GM19395 (cell line): ENCODE measurements at regions not wholly inside any gene's neighbourhood (a gene's known extent, or its start where the extent isn't known, plus 50 kb on each side); places are given as distances from the start of the nearest gene placed in this dataset.

Experiments
- ATAC-seq: cut with Tn5 transposase; IDR thresholded peaks from one replicate; pipeline ENCODE4 v1.9.1; 2021; ENCODE audit warnings: mild to moderate bottlenecking, moderate library complexity; ENCODE audit not compliant: unreplicated experiment

DNA sequence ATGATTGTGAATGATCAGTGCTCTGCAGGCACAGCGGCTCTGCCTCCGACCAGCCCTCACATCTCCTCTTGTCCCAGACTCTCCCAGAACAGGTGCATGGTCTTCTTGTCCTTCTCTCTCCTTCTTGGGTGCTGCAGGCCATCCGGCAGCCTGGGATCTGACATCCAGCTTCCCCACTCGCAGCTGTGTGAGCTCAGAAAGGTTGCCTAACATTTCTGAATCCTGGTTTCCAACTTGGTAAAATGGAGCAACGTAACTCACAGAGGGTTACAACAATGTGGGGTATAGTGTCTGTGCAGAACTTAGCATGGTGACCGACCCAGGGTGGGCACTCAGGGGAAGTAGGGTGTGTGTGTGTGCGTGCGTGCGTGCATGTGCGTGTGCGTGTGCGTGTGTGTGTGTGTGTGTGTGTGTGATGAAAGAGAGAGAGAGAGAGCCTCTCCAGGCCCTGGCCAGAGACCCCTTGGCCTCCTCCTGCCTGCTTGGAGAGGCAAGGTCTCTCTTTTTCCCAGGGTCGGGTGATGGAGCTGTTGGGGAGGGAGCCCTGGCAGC is 110.1 kb downstream of the SNX5 start:
- no peak for ATAC-seq

DNA sequence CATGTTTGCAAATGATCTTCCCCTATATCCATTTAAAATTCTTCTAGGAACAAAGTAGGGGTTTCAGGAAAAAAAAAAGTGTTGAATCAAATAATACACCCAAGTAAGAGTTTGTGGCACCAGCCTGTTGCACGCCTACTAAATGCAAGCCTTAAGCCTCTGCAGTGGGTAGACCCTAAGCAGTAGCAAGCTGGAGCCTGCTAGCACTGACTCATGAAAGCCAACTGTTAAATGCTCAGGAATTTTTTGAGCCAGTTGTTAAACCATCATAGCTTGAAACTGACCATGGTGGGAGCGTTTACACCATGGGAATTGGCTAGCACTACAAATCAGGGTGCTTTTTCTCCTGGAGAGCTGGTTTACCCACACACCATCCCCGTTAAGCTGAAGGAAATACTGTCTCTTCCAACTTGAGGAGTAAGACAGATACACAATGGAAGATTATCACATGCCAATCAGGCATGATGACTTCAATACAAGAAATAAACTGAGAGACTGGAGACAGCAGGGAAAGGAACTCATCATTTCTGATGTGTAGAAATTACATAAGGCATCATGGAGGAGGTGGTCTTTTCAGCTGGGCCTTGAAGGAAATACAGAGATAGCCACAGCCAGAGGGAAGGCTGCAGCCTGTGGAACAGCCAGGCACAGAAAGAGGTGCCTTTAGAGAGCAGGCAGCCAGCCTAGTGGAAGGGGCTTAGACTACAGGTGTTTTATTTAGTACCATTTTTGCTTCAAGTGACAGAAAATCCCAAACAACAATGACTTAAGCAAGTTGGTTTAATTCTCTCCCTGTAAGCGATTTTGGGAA is 110.8 kb downstream of the SNX5 start:
- no peak for ATAC-seq

DNA sequence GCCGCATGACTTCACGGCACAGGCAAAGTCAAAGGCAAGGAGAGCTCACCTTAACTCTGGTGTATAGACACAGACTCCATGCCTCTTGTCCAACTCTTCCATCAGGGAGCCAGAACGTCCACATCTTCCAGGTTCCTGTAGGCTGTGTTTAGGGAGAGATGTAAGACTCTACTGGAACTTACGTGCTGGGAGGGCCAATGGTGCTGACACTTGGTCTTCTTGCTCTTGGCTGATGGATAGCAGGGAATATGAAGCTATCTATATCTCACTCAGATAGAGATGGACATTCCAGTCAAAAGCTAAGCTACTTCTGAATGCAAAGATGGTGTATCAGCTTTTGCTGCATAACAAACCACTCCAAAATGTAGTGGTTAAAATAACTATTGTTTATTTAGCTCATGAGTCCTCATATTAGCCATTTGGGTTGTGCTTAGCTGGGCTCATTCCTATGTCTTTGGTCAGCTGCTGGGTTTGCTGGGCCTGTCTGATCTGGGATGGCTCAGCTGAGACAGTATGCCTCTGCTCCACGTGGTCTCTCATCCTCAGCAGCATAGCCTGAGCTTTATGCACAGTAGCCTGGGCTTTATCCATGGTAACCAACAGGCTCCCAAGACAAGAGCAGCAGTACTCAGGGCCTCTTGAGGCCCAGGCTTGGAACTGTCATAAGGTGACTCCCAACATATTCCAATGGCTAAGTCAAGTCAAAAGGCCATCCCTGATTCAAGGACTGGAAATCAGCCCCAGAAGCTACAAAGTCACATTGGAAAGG is 111.6 kb downstream of the SNX5 start:
- ATAC-seq, result no peak

DNA sequence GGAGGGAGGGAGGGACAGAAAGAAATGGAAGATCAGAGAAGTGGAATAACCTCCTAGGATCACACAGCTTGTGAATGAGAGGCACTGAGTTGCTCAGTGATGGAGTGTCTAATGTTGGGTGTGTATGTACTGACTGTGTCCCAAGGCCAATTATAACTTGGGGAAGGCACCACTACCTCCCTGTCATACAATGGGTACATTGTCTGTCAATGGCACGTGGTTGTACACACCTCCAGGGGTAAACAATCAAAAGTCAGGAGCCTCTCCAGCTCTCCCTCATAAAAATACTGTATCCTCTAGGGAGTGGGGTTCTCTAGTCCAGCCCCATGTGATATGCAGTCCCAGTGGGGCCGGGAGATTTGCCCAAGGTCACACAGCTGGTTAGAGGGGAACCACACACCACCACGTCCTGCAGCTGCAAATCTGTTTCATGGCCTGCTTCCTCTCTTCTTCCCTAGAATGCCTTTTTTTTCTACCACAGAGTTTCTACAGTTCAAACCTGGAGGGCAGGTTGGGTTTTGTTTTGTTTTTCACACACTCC is 112.5 kb downstream of the SNX5 start:
- peak; percentile 87 for ATAC-seq

DNA sequence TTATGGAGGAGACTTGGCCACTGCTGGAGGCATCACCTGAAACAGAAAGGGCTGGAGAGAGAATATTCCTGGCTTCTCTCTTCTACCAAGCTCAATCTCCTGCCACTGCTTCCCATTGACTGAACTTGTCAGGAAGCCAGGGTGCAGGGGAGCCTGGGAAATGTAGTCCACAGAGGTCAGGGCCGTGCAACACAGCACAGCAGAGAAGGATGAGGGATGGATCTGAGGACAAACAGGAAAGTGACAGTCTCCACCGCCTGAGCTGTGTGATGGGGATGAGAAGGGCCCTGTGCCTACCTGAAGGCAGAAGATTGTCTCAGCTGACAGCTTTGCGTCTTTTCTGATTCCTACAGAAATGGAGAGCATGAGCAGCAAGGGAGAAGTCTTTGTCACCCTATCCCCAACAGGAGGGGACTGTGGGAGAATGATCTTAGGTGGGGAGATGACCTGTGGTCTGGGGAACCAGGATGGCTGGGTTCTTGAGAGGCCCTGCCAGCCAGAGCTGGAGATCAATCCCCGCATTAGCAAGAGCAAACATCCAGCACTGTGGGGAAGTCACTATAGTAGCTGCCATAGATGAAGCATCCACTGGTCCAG is 114.2 kb downstream of the SNX5 start:
- ATAC-seq, result no peak

DNA sequence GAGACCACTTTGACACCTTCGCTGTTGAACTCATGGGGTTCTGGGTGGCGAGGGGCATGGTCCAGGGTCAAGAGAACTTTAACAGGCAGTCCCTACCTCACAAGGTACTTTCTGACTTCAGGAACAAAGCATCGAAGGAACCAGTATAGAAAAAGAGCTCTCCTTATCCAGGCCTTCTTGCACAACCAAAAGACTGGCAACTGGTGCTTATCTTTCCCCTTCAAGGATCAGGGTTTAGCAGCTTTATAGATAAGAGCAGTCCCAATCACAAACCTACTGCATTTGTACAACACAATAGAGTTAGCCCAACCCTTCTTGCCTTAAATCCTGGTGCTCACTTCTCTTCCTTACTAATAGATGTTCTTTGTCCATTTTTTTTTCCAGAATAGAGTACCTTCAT is 116.3 kb downstream of the SNX5 start:
- no peak for ATAC-seq

DNA sequence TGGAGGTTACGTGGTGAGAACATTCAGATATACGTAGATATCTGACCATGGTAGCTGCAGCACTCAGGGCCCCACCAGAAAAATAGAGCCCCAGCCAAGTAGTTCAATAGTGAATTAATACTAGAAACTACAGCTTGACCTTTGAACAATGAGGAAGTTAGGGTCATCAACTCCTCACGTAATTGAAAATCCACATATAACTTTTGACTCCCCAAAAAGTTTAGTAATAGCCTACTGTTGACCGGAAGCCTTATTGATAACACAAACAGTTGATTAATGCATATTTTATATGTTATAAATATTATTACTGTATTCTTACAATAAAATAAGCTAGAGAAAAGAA is 117.9 kb downstream of the SNX5 start:
- no peak for ATAC-seq

DNA sequence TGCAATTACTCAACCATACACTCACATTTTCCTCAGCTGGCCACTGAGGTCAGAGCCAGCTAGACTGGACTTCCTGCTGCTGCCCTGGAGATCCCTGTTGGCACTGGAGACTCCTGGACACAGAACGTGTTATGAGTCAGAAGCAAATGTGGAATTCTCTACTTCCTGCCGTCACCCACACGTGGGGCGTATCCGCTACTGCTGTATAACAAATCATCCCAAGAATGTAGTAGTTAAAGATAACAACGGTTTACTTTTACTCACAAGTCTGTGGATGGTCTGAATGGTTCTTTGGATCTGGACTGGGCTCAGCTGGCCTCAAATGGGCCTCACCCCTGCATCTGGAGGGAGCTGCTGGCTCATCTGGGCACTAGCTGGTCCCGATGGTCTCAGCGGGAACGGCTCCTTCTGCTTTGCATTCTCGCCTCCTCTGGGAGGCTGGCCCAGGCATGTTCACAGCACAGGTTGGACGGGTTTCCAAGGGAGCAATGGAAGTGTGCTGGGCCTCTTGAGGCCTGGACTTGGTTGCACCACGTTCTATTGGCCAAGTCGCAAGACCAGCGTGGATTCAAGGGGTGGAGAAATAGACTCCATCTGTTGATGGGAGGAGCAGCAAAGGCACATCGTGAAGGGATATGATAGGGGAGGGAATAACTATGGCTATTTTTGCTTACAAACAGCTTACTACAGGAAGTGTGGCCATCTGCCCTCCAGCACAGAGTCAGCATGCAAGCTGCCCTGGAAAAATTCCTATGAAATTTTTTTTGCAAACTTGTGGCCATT is 118.5 kb downstream of the SNX5 start:
- no peak for ATAC-seq

DNA sequence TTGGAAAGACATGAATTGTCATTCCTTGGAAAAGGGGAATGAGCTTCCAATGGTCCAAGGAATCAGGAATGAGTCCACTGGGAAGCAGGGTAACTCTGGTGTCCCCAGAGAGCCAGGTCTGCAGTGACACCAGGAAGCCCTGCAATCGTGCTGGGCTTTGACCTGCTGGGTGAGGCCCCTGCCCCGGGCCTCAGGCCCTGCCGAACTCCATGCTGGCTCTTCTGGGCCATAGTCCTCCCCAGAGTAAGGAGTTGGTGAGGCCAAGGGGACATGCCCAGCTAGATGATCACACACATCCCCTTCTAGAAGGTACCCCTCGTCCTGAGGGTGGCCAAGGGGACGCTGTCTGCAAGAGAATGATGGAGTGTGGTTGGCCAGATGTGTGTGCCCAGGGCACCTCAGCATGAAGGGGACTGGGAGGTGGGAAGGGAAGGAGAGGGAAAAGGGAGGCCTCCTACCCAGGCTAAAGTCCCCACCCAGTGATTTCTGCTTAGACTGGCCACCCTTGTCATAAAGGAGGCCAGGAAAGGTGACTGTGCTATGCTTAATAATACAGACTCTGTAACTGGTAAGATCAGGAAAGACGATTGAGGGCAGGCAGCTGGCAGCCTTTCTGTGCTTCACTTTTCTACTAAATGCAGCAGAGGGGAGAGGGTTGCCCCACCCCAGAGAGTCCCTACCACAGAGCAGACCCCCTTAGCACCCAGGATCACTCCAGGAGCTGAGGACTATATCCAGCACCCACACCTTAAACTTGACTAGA is 119.3 kb downstream of the SNX5 start:
- no peak for ATAC-seq

DNA sequence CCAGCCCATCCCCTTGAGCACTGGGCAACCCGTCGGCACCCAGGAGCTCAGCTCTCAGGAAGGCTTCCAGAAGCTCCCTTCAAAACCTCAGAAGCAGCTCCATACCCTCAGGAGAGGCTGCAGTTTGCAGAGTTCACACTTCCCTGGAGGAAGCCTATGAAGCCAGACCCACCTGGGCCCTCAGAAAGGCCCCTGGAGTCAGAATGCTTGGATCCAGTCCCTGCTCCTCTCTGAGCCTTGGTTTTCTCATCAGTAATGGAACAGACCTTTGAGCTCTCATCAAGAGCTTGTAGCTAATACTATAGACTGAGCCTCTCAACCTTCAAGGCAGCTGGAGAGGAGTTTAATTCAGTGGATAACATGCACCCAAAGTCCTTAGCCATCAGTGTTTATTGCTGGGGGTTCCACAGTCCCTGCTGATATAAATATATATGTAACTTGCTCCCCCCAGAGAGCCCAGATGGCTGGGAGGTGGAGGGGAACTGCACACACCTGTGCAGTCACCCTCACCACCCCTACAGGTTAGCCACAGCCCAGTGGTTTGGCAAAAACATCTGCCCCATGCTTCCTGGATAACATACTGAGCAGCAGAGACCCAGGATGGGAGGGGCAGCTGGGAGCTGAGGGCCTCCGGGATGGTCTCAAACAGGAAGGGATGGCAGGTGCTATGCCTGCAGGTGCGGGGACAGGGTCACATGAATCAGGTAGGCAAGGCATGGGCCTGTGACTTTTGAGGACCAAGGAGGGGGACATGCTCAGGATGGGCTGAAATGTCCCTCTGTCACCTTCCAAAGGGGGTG is 120.1 kb downstream of the SNX5 start:
- ATAC-seq, result peak; percentile 70

DNA sequence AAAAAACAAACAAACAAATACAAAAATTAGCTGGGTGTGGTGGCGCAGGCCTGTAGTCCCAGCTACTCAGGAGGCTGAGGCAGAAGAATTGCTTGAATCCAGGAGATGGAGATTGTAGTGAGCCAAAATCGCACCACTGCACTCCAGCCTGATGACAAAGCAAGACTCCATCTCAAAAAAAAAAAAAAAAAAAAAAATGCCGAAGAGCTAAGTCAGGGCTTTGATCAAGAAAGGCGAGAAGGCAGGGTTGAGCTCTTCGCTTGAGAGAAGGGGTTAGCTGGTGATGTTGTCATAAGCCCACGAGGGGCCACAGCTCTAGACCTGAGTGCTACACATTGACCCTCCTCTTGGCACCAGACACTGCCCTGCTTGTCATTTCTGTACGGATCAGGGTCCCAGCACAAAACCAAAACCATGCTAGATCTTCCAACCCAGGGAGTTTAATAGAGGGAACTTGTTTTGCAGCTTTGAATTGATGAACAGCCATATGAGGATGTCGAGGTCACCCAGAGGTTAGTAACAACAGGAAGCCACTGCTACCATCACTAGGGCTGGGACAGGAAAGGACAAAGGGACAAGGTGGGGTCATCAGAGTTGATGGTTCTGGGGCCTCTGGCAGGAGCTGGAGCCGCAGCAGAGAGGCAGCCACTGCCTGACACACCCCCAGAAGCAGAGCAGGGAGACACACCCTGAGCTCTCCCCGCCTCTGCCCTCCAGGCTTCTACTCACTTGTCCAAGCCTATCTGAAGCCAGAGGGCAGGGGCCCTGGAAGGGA is 122.7 kb downstream of the SNX5 start:
- no peak for ATAC-seq

DNA sequence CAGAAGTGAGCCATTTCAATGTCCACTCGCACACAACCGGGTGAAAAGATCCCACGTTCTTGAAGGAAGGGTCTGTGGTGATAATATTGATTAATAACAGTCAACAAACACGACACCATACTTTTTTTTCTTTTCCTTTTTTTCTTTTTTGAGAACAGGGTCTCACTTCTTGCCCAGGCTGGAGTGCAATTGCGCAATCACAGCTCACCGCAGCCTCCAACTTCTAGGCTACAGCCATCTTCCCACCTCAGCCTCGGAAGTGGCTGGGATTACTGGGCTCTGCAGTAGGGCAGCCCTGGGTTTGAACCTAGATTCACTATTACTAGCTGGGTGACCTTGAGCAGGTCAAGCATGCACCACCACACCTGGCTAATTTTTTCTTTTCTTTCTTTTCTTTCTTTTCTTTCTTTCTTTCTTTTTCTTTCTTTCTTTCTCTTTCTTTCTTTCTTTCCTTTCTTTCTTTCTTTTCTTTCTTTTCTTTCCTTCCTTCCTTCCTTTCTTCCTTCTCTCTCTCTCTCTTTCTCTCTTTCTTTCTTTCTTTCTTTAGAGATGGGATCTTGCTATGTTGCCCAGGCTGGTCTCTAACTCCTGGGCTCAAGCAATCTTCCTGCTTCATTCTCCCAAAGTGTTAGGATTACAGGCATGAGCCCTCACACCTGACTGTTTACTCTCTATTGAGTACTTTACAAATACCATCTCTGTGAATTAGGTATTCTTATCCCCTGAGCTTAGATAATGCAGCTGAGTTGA is 123.9 kb downstream of the SNX5 start:
- no peak for ATAC-seq

DNA sequence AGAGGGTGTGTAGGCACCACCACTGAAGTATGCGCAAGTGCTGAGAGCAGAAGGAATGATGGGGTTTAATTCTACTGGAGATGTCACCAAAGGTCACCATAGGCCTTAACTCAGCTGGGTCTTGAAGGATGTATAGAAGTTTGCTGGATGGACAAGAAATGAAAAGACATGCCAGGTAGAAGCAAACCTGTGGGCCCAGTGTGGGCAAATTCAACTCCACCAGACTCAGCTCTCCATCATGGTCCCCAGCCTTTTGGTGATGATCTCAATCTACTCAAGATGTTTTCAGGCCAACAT is 124.5 kb downstream of the SNX5 start:
- ATAC-seq, result no peak

DNA sequence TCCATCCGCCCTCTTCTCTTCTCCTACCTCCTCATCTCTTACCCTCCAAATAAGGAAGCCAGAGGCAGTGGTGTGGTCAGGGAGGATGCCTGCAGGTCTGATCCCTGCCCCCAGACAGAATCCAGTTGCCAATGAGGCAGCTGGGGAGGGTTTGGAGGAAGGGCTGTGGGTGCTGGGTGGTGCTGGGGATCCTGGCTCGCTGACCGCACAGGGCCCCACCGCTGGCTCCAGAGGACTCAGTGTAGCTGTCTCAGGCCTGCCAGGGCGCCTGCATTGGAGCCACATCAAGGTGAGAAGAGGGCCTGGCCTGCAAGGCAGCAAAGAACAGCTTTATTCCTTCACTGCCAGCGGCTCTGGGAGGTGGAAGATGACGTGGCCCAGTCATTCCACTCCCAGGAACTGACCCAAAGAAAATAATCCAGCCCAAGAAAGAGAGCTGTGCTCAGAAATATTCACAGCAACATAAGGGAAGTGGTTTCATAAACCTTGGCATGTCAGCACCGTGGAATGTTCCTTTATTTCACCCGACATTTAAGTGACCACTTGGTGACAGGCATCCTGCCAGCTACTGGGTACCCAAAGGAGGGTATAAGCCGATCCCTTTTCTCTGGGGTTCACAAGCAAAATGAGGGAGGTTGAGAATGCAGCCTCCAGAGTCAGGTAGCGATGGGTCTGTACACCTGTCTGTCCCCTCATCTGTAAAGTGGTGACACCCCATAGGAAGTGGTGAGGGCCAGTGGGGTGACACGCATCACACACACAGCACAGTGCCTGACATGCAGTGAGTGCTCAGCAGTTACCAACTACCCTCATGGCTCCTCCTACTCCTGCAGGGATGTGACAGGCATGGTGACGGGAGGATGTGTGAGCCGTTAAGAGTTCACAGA is 125.1 kb downstream of the SNX5 start:
- no peak for ATAC-seq

DNA sequence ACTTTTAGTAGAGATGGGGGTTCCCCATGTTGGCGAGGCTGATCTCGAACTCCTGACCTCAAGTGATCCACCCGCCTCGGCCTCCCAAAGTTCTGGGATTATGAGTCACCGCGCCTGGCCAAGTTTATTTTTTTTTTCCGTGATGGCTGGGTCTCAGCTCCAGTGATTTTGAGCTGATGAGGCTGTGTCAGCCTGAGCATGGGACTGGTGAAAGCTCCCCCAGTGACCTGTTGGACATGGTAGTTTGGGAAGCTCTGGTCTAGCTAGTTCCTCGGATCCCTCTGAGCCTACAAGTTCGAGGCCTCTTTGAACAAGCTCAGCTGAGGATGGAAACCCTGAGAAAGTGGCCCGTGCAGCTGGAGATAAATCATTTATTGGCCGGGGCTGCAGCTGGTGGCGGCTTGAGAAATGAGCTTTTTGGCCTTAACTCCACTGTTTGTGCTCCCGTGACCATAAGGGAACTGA is 126.8 kb downstream of the SNX5 start:
- ATAC-seq, result no peak

DNA sequence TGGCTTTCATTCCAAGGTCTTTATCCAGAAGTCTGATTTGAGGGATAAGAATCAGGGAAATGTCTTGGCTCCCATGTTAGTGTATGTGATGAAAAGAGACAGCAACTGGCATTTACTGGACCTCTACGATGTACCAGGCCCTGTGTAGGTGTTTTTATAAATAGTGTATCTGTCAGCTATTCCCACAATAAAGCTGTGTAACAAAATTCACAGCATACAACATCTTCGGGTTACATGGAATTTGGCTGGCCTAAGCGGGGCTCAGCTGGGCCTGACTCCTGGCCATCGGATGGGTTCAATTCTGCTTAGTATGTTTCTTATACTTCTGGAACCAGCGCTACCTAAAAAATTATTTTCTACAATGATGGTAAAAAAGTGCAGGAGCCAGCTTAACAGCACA is 128.2 kb downstream of the SNX5 start:
- ATAC-seq, result no peak

DNA sequence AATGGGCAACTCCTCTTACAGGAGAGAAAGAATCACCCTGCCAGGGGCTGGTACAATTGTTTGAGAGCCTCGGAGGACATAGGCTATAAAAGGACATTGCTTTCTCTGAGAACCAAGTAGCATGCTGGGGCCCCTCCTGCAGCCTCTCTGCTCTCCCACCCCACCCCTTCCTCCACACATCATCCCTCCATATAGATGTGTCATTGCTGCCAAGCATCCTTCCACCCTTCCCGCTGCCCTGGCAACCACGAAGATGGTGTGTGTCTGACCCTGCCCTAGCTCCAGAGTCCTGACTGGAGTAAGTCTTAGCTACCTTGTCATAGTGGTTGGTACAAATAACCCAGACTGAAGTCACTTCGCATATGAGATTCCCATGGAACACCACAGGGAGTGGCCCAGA is 129.7 kb downstream of the SNX5 start:
- ATAC-seq, result no peak
